Inferior parietal cortex (tissue), 1 donor: ENCODE measurements at regions not wholly inside any gene's neighbourhood (a gene's known extent, or its start where the extent isn't known, plus 50 kb on each side); places are given as distances from the start of the nearest gene placed in this dataset.
"Not testable (repeated sequence)": the region's sequence is repeated elsewhere in the genome, so short reads cannot be mapped to it uniquely, and the experiment has no call there.

Experiments used
- DNase-seq: peaks from one replicate; pipeline ENCODE4 v3.0.0-alpha.2; 2016; ENCODE audit errors: extremely low spot score

DNA sequence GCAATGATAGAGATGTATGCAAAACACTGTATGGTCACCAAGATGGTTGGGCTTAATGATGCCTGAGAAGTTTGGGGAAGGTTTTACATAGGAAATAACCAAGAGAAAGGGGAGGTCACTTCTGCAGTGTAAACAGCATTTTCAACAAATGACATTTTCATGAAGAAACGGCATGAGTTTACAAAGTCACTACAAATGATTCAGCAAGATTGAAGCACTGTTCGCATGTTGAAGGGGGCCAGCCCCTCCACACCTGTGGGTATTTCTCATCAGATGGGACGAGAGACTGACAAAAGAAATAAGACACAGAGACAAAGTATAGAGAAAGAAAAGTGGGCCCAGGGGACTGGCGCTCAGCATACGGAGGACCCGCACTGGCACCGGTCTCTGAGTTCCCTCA, 234.1 kb upstream of the POGK start:
- no peak for DNase-seq

DNA sequence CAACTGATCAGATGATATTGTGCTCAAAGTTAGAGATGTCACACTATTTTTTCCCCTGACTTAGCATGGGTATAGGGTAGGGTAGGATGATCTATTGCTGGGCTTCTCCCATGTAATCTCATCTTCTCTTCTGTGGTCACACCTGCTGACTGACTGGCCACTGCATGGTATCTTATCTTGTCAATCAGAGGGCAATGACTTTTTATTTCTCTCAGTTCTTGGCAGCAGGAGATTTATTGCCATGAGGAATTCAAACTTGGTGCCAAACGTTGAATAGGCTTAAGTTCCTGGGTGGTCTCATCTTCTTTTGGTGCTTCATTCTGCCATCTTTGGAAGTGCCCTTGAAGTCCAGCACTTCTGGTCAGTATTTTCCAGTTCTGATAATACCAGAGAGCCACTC, 226.4 kb upstream of the POGK start:
- DNase-seq, result no peak

DNA sequence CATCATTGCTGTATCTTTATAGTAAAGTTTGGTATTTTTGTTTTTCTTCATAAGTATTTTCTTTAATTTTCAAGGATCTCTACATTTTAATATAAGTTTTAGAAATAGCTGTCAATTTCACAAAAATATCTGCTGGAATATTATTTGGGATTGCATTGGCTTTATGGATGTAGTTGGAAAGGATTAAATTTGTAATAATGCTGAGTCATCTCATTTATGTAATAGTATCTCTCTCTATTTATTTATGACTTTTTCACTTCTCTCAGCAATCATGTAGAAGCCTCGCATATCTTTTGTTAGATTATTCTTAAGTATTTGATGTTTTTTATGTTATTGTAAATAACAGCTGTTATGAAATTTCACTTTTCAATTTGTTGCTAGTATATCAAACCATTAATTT, 223.1 kb upstream of the POGK start:
- no peak for DNase-seq

DNA sequence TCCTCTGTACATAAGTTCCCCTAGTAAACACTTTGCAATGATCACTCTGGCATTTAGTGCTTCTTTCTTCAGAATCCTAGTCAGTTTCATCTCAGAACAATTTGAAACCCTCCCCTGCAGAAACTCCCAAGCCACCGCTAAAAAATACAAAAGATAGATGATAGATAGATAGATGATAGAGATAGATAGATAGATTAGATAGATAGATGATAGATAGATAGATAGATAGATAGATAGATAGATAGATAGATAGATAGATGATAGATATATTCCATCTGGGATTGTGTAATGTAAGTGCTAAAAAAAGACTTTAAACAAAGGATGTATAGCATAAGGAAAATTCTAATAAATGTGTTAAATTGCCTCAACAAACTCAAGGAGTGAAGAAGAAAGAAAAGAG, 212.6 kb upstream of the POGK start:
- DNase-seq, result no peak

DNA sequence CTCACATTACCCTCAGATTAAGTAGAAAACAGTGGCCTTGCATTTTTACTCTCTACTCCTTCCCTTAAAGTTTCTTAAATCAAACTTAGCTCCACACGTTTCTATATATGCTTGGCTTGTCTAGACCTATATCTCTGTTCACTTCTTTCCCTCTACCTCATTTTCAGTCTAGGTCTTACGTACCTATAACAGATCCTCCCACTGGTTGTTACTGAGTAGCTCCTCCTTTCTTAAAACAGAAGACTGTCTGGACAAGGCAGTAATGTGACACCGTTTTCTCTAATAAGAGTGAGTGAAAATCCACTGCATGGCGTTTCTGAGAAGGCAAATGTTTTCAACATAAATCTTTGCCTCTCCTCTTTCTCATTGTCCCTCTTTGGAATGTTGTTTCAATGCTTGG, 211.7 kb upstream of the POGK start:
- DNase-seq, result no peak

DNA sequence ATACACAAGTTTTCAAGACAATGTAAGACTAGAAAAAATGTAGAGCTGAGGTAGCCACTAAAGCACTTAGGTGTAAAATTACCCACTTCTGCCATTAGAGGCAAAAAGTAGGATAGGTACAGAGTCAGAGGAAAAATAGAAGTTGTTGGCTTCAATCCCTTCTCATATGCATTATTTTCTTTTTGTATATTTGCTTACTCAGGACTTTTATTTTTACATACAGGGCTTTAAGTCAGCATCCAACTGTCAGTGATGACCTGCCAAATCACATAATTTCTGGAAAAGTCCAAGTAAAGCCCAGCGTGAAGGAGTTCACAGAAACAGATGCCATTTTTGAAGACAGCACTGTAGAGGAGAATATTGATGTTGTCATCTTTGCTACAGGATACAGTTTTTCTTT, 211.0 kb upstream of the POGK start:
- DNase-seq, result no peak

DNA sequence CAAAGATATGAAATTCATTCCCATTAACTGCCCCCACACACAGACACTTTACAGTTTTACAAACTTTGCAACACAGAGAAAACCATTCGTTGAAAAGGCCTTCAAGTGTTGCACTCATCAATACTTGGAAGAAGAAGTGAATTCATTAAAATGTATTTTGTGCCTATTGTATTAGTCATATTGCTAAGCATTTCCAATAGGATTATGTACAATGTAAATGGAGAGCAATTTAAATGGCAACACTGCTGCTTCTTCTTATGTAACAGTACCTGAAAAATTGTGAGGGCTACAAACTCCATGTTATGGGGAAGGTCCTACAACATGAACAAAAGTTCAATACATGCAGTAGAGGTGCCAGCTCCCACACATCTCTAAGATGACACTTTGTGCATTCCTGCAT, 209.3 kb upstream of the POGK start:
- no peak for DNase-seq

DNA sequence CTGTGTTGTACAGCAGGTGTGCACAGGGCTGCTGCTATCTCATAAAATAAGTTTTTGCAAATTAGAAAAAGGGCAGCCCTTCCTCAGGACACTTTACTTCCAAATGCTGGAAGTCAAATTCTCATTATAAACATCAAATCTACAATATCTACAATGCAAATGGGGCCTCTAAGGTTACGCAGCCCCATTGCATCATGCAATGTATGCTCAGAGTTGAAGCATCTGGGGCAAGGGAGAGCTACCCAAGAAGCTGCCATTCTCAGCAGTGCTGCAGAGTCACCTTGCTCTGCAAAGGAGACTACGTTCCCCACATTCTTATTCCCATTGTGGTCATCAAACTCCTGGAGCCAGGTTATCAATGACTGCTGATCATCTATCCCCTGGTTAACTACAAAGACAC, 208.9 kb upstream of the POGK start:
- DNase-seq, result no peak

DNA sequence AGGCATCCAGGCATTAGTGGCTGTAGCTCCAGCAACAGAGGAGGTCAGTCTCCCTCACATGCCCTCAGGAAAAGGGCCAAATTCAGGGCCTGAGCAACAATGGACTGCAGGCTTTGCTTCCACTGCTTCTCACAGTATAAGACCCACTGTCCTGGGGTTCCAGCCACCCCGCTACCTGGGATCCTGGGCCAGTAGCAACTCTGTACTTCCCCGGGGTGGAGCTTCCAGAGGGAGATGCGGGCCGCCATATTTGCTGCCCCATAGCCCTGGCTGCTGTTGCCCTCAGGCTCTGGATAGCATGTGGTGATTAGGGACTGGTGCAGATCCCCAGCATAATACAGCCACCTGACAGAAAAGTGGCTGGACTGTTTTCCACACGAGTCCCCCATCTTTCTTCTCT, 201.1 kb upstream of the POGK start:
- DNase-seq, result no peak

DNA sequence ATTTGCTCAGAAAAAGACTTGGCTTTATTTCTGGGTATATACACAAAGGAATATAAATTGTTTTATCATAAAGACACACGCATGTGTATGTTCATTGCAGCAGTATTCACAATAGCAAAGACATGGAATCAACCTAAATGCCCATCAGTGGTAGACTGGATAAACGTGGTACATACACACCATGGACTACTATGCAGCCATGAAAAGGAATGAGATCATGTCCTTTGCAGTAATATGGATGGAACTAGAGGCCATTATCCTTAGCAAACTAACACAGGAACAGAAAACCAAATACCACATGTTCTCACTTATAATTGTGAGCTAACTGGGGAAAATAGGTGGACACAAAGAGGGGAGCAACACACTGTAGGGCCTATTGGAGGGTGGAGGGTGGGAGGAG, 182.0 kb upstream of the POGK start:
- DNase-seq, result not testable (repeated sequence)

DNA sequence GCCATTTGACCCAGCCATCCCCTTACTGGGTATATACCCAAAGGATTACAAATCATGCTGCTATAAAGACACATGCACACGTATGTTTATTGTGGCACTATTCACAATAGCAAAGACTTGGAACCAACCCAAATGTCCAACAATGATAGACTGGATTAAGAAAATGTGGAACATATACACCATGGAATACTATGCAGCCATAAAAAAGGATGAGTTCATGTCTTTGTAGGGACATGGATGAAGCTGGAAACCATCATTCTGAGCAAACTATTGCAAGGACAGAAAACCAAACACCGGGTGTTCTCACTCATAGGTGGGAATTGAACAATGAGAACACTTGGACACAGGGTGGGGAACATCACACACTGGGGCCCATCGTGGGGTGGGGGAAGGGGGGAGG, 172.5 kb upstream of the POGK start:
- DNase-seq, result not testable (repeated sequence)

DNA sequence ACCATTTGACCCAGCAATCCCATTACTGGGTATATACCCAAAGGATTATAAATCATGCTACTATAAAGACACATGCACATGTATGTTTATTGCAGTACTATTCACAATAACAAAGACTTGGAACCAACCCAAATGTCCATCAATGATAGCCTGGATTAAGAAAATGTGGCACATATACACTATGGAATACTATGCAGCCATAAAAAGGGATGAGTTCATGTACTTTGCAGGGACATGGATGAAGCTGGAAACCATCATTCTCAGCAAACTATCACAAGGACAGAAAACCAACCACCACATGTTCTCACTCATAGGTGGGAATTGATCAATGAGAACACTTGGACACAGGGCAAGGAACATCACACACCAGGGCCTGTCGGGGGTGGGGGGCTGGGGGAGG, 171.7 kb upstream of the POGK start:
- not testable (repeated sequence) for DNase-seq

DNA sequence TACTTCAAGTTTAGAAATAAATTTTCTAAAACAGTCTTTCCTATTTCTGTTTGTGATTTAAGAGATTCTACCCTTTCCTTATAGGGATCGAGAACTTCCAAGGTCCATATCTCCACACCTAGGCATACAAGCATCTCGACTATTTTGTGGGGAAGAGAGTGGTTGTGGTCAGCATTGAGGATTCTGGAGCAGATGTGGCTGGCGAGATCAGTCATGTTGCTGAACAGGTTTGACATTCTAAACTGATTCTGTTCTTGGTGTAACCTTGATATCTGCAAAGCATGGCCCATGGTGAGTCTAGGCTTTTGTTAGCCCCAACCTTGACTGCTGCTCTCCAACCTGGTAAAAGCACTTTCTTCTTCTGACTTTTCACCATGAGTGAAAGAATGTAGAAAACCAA, 167.6 kb upstream of the POGK start:
- no peak for DNase-seq

DNA sequence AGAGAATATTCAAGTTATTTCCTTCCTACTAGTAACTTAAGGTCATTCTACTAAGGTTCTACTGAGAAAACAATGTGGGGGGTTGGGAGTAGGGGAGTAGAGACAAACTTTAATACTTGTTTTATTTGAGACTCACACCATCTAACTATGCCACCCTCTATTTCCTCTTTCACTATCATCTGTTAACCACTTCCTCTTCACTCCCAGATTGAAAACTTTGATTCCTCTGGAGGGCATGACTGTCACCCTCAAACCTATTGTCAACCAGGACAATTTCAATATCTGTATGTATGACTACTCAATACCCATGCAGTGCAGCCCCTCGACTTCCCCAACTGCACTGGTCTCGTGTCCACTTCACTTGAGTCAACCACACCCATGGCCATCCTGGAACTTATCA, 165.6 kb upstream of the POGK start:
- no peak for DNase-seq

DNA sequence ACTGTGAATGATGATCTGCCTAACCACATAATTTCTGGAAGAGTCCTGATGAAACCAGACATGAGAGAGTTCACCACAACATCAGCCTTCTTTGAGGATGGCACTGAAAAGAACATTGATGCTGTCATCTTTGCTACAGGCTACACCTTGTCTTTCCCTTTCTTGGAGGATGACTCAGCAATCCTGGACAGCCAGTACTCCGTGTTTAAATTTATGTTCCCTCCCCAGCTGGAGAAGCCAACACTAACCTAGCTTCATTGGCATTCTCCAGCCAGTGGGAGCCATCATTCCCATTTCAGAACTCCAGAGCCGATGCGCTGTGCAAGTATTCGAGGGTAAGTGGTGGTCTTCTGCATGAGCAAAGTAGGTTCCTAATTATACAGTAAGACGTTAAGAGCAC, 164.1 kb upstream of the POGK start:
- no peak for DNase-seq

DNA sequence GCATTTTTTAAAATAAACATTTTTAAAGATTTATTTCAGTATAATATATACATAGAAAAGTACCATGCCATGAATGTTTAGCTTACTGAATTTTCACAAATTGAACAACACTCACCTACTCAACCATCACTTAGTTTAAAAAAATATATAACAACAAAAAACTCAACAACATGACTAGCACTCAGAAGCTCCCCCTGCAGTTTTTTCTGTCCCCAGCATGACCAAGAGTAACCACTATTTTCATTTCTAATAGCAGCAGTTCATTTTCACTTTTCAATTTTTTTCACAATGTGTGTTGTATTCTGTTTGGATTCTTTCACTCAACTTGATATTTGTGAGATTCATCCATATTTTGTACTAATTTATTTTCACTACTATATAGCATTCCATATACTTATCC, 162.3 kb upstream of the POGK start:
- no peak for DNase-seq

DNA sequence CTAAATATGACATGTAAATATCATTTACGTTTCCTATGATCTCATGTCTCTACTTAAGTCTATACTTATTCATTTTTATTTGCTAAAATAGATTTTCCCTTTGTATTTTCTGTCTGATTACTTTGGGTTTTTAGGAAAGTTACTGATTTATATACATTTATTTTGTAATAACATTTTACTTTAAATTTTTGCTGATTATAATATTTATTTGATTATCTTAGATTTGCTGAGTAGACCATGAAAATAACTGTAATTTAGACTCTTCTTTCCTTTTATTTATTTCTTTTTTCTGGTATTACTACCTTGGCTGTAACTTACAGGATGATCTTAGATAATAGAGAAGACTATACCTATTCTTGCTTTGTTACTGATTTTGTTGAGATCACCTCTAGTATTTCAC, 159.9 kb upstream of the POGK start:
- DNase-seq, result no peak

DNA sequence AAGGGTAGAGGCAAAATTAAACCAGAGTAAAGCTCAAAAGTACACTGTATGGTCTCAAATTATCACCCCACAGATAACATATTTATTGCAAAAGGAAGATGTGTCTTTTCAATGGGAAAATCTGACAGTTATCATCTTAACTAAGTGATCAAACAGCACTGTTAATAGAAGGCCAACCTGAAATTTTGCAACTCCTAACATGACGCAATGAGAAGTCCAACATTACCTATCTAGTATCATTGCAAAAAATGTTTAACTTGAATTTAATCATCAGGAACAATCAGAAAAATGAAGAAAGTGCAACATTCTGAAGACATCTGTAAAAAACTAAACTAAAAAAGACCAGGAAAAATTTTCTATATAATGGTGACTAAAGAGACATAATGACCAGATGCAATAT, 156.7 kb upstream of the POGK start:
- no peak for DNase-seq

DNA sequence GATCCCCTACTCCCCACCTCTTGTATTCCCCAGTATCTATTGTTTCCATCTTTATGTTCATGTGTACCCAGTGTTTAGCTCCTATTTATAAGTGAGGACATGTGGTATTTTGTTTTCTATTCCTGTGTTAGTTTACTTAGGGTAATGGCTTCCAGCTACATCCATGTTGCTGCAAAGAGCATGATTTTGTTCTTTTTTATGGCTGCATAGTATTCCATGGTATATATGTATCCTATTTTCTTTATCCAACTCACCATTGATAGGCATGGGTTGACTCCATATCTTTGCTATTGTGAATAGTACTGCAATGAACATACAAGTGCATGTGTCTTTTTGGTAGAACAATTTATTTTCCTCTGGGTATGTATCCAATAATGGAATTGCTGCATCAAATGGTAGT, 154.6 kb upstream of the POGK start:
- DNase-seq, result not testable (repeated sequence)

DNA sequence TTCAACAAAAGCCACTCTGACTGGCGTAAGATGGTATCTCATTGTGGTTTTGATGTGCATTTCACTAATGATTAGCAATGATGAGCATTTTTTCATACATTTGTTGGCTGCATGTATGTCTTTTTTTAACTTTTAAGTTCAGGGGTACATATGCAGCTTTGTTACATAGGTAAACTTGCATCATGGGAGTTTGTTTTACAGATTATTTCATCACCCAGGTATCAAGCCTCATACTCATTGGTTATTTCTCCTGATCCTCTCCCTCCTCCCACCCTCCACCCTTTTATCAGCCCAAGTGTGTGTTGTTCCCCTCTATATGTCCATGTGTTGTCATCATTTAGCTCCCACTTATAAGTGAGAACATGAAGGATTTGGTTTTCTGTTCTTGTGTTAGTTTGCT, 154.1 kb upstream of the POGK start:
- no peak for DNase-seq

DNA sequence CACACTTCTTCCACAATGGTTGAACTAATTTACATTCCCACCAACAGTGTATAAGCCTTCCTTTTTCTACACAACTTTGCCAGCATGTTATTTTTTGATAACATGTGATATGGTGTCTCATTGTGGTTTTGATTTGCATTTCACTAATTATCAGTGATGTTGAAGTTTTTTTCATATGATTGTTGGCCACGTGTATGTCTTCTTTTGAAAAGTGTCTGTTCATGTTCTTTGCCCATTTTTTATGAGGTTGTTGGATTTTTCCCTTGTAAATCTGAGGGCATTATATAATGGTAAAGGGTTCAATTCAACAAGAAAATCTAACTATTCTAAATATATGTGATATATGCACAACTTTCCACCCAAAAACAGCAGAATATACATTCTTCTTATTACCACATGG, 153.4 kb upstream of the POGK start:
- not testable (repeated sequence) for DNase-seq

DNA sequence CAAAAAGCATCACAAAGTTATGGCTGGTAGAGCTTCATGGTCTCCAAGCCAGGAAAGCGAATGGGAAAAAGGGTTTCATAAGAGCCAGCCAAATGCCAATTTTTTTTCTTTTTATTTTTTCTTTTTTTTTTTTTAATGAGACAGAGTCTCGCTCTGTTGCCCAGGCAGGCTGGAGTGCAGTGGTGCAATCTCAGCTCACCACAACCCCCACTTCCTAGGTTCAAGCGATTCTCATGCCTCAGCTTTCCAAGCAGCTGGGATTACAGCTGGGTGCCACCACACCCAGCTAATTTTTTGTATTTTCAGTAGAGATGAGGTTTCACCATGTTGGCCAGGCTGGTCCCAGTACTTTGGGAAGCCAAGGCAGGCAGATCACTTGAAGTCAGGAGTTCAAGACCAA, 148.7 kb upstream of the POGK start:
- DNase-seq, result not testable (repeated sequence)

DNA sequence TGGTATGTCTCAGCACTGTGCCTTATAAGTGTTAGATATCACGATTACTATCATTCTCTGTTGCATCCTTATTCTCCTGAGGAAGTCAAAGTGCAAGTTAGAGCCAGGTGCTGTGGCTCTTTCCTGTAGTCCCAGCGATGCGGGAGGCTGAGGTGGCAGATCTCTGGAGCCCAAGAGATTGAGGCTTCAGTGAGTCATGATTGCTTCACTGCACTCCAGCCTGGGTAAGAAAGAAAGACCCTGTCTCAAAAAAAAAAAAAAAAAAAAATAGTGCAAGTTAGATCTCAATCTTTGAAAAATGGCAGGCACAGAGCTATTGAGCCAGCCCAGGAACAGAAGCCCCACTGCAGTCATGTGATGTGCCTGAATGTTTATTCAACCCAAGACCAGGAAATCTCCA, 147.8 kb upstream of the POGK start:
- no peak for DNase-seq

DNA sequence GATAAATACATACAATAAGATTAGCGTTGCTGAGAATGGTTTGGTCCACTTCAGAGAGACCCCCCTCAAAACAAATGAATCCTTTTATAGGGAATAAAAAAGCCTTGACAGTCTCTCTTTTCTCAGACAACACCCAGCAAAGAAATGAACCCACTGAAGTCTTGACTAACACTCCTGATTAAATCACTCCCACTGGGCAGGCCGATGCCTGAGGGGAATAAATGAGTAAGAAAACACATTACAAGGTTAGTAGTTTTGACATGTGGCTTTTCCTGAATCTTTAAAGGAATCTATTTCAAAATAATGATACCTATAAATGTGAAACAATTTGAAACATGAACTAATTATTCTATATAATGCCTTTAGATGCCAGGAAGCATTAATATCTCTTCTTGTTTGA, 146.9 kb upstream of the POGK start:
- DNase-seq, result no peak

DNA sequence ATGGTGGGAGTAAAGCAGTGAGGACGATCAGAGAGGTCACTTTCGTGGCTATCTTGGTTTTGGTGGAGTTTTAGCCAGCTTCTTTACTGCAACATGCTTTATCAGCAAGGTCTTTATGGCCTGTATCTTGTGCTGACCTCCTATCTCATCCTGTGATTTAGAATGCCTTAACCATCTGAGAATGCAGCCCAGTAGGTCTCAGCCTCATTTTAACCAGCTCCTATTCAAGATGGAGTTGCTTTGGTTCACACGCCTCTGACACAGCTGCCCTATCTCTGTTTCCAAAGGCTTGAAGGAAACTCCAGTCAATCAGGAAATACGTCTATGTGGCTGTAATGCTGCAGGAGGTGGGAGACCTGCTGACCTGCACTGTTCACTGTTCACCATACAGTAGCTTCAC, 146.1 kb upstream of the POGK start:
- DNase-seq, result no peak
